ENCODE measurements at regions not wholly inside any gene's neighbourhood (a gene's known extent, or its start where the extent isn't known, plus 50 kb on each side); places are given as distances from the start of the nearest gene placed in this dataset.

DNA sequence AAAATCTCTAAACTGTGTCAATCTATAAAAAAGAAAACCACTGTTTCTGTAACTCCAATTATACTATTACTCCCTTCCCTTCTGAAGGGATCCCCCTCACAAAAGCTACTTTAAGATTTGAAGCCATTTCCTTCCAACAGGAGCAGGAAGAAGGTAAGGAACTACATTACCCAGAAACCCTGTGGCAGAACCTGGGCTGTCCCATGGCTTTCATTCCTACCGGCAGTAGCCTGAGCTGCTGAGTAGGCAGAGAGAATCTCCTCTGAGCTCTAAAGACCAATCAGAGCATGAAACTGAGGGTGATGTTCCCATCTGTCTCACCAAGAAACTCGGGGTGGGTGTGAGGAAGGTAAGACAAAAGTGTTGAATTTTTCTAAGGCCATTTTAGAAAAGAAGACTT is 108.0 kb upstream of the LRFN2 start:
- Mint-ChIP-seq H3K4me3 (no peak overlapping the region), H3K36me3 (no peaks in the 10 kb centered on the region), H3K27me3 (ENCODE audit: low read depth) (no peaks in the 10 kb centered on the region; the same call in 1 of the 2 replicates), H3K4me1 (peaks cover 14% of the 10 kb centered on the region), H3K27ac (no peak overlapping the region), H3K9me3 (no peaks in the 10 kb centered on the region)
- ChIA-PET POLR2A (interaction anchor here (0.6 to 1.1 kb wide), 2 partner anchors 20 to 356 kb away, joined by 3 to 4 read pairs; no protein-coding TSS in a partner anchor), CTCF (interaction anchor here (0.9 to 1.6 kb wide), 3 partner anchors 10 to 367 kb away, joined by 3 to 7 read pairs (median 3); partner anchors contain the start of gene UNC5CL)
- ATAC-seq: peak; percentile 100
- TF ChIP-seq FOXK1 (CRISPR knock-in tag; IDR thresholded peaks at IDR 0.05) (no peak), ZNF317 (CRISPR knock-in tag; IDR thresholded peaks at IDR 0.05; ENCODE audit: borderline replicate concordance, low read depth) (no peak), NFYB (CRISPR knock-in tag; conservative IDR thresholded peaks at IDR 0.05; ENCODE audit: low read depth) (no peak), ARID4B (CRISPR knock-in tag; IDR thresholded peaks at IDR 0.05; ENCODE audit: borderline replicate concordance) (no peak), TEAD4 (CRISPR knock-in tag; IDR thresholded peaks at IDR 0.05) (no peak), E2F5 (CRISPR knock-in tag; IDR thresholded peaks at IDR 0.05) (no peak), CREM (CRISPR knock-in tag; IDR thresholded peaks at IDR 0.05) (no peak), ESRRA (CRISPR knock-in tag; IDR thresholded peaks at IDR 0.05; ENCODE audit: borderline replicate concordance) (no peak), SOX15 (CRISPR knock-in tag; IDR thresholded peaks at IDR 0.05) (no peak)
- TF ChIP-seq, protein P1, sequence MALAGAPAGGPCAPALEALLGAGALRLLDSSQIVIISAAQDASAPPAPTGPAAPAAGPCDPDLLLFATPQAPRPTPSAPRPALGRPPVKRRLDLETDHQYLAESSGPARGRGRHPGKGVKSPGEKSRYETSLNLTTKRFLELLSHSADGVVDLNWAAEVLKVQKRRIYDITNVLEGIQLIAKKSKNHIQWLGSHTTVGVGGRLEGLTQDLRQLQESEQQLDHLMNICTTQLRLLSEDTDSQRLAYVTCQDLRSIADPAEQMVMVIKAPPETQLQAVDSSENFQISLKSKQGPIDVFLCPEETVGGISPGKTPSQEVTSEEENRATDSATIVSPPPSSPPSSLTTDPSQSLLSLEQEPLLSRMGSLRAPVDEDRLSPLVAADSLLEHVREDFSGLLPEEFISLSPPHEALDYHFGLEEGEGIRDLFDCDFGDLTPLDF (CRISPR knock-in tag; IDR thresholded peaks at IDR 0.05): no peak
- DNase-seq (ENCODE audit: low spot score): peak; percentile 43

GRCh38 chr6:40693768-40694167 is 106.6 kb upstream of the LRFN2 start:
- no peaks in the 10 kb centered on the region for H3K36me3 Mint-ChIP-seq
- no peak overlapping the region for H3K4me3 Mint-ChIP-seq
- no peaks in the 10 kb centered on the region for H3K9me3 Mint-ChIP-seq
- ChIA-PET CTCF (no interaction called here), POLR2A (no interaction called here)
- H3K27ac Mint-ChIP-seq: no peak overlapping the region
- ATAC-seq (no peak), DNase-seq (ENCODE audit: low spot score) (no peak)
- TF ChIP-seq JAZF1 (CRISPR knock-in tag; IDR thresholded peaks at IDR 0.05) (no peak), TCF7 (CRISPR knock-in tag; IDR thresholded peaks at IDR 0.05; ENCODE audit: low read depth) (no peak), ZNF396 (CRISPR knock-in tag; IDR thresholded peaks at IDR 0.05; ENCODE audit: borderline replicate concordance) (no peak), CDX4 (CRISPR knock-in tag; IDR thresholded peaks at IDR 0.05; ENCODE audit: borderline replicate concordance) (no peak), FOXP1 (CRISPR knock-in tag; IDR thresholded peaks at IDR 0.05; ENCODE audit: borderline replicate concordance) (no peak), ELF4 (CRISPR knock-in tag; IDR thresholded peaks at IDR 0.05; ENCODE audit: low read depth) (no peak), SOX15 (CRISPR knock-in tag; IDR thresholded peaks at IDR 0.05) (no peak), ZNF121 (CRISPR knock-in tag; IDR thresholded peaks at IDR 0.05) (no peak), FOXP4 (CRISPR knock-in tag; IDR thresholded peaks at IDR 0.05) (no peak), ZNF423 (CRISPR knock-in tag; IDR thresholded peaks at IDR 0.05) (no peak), ATF6 (CRISPR knock-in tag; IDR thresholded peaks at IDR 0.05) (no peak)
- TF ChIP-seq, protein P1 (CRISPR knock-in tag; IDR thresholded peaks at IDR 0.05): no peak
- H3K4me1 Mint-ChIP-seq: peaks cover 8% of the 10 kb centered on the region; the same call in 1 of the 2 replicates
- no peaks in the 10 kb centered on the region; the same call in 1 of the 2 replicates for H3K27me3 Mint-ChIP-seq (ENCODE audit: low read depth)
